K562 (cell line): ENCODE measurements at regions not wholly inside any gene's neighbourhood (a gene's known extent, or its start where the extent isn't known, plus 50 kb on each side); places are given as distances from the start of the nearest gene placed in this dataset.
A peak's percentile ranks its signal among the peaks of the same experiment; 100 is the strongest.

ENCODE experiments used
- CEBPG ChIP-seq, 3 experiments: fragments of 200-800 bp in 1 of 3; sonication (Bioruptor generic) in 1 of 3; sonication (generic) in 1 of 3; formaldehyde crosslinking in 1 of 3; IDR thresholded peaks in 2 of 3; conservative IDR thresholded peaks in 1 of 3; 2 replicates each; pipeline versions ENCODE4 v1.6.1 to v1.8.0; 2016 to 2022; ENCODE audit warnings: missing compliant biosample characterization in 2 of 3, missing genetic modification characterization in 2 of 3, mild to moderate bottlenecking in 1 of 3, missing genetic modification reagents in 1 of 3
- DPF2 ChIP-seq: fragments of 450-650 bp; IDR thresholded peaks from 2 replicates; pipeline ENCODE4 v1.6.1; 2016
- GTF2F1 ChIP-seq: IDR thresholded peaks from 2 replicates; pipeline ENCODE4 v1.6.1; 2011; ENCODE audit warnings: low read depth, low read length, improper control_type of control experiment
- HBP1 ChIP-seq: fragments of 450-650 bp; formaldehyde crosslinking; IDR thresholded peaks from 2 replicates; pipeline ENCODE4 v1.4.0; 2022; ENCODE audit warnings: missing genetic modification characterization
- MGA ChIP-seq: fragments of 450-650 bp; IDR thresholded peaks from 2 replicates; pipeline ENCODE4 v1.6.1; 2016; ENCODE audit warnings: mild to moderate bottlenecking, moderate library complexity
- PHF20 ChIP-seq: fragments of 450-650 bp; IDR thresholded peaks from 2 replicates; pipeline ENCODE4 v1.6.1; 2018; ENCODE audit not compliant: partially characterized antibody
- PYGO2 ChIP-seq: fragments of 450-650 bp; IDR thresholded peaks from 2 replicates; pipeline ENCODE4 v1.6.1; 2016; ENCODE audit warnings: mild to moderate bottlenecking, missing genetic modification characterization, moderate library complexity, missing compliant biosample characterization
- THRB ChIP-seq: fragments of 450-650 bp; formaldehyde crosslinking; conservative IDR thresholded peaks from 2 replicates; pipeline ENCODE4 v1.4.0; 2022; ENCODE audit warnings: mild to moderate bottlenecking, missing genetic modification characterization
- ZNF140 ChIP-seq: fragments of 250-450 bp; sonication (Bioruptor Pico); IDR thresholded peaks from 2 replicates; pipeline ENCODE4 v1.8.0; 2021; ENCODE audit warnings: moderate library complexity, mild to moderate bottlenecking, inconsistent platforms
- ZNF699 ChIP-seq: fragments of 250-450 bp; sonication (Bioruptor Pico); IDR thresholded peaks from 2 replicates; pipeline ENCODE4 v1.8.0; 2021; ENCODE audit warnings: mild to moderate bottlenecking, moderate library complexity; ENCODE audit not compliant: insufficient replicate concordance
- TF ChIP-seq, protein P1 (sequence below), 2 experiments: IDR thresholded peaks; 2 replicates each; pipeline ENCODE4 v1.6.1; 2011; ENCODE audit warnings: borderline replicate concordance in 1 of 2, control low read depth in 1 of 2, low read depth in 1 of 2, low read length in 1 of 2, mild to moderate bottlenecking in 1 of 2, mixed read lengths in 1 of 2, moderate library complexity in 1 of 2; ENCODE audit not compliant: insufficient read depth in 1 of 2, insufficient read length in 1 of 2, poor library complexity in 1 of 2, severe bottlenecking in 1 of 2; ENCODE audit errors: extremely low read depth in 1 of 2

DNA sequence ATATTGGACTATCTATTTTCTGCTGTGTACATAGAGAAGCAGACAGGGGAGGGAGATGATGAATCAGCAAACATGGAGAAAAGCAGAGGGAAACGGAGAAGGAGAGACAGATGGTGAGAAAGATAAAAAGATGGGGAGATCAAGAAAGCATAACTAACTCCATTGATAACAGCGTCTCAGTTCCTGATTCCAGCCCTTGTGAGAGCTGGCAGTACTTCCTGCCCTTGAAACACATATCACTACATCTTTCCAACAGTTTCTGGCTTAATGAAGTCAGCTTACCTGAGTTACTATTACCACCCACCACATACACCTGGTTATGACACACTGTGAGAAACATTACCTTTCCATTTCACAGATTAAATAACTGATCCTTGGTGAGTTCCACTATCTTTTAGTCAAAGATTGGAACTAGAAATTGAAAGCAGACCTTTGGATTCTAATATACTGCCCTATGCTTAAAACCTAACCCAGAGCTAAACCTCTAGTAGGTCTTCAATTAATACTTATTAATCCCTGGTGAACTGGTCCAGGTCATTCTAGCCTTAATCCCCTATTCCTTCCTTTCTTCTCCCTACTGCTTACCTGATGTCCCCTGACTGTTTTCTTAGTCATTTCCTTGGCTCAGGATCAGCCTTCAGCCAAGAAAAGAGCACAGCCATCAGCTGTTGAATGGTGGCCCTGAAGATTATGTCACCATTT is 346.6 kb upstream of the CCL2 start (continued):
- no peak for TF ChIP-seq MGA
- TF ChIP-seq ZNF140: peak; percentile 88
- TF ChIP-seq PYGO2 (tag): peak; percentile 91
- TF ChIP-seq DPF2: peak; percentile 87
- no peak for TF ChIP-seq ZNF699 (CRISPR knock-in tag)
- no peak for TF ChIP-seq GTF2F1
- TF ChIP-seq, protein P1, sequence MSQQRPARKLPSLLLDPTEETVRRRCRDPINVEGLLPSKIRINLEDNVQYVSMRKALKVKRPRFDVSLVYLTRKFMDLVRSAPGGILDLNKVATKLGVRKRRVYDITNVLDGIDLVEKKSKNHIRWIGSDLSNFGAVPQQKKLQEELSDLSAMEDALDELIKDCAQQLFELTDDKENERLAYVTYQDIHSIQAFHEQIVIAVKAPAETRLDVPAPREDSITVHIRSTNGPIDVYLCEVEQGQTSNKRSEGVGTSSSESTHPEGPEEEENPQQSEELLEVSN (IDR thresholded peaks at IDR 0.05; ENCODE audit: borderline replicate concordance in 1 of 2, extremely low read depth in 1 of 2, insufficient read depth in 1 of 2, insufficient read length in 1 of 2, low read depth in 1 of 2, low read length in 1 of 2, poor library complexity in 1 of 2, severe bottlenecking in 1 of 2): no peak
- no peak for TF ChIP-seq PHF20
- TF ChIP-seq THRB (CRISPR knock-in tag): no peak
- TF ChIP-seq HBP1 (CRISPR knock-in tag): peak; percentile 66; the same call in 1 of the 2 replicates
- TF ChIP-seq CEBPG (CRISPR knock-in tag; IDR thresholded peaks at IDR 0.05): no peak
- TF ChIP-seq CEBPG (tag; conservative IDR thresholded peaks at IDR 0.05 in 1 of 2, IDR thresholded peaks at IDR 0.05 in 1 of 2): no peak
